ENCODE measurements at regions not wholly inside any gene's neighbourhood (a gene's known extent, or its start where the extent isn't known, plus 50 kb on each side); places are given as distances from the start of the nearest gene placed in this dataset.

DNA sequence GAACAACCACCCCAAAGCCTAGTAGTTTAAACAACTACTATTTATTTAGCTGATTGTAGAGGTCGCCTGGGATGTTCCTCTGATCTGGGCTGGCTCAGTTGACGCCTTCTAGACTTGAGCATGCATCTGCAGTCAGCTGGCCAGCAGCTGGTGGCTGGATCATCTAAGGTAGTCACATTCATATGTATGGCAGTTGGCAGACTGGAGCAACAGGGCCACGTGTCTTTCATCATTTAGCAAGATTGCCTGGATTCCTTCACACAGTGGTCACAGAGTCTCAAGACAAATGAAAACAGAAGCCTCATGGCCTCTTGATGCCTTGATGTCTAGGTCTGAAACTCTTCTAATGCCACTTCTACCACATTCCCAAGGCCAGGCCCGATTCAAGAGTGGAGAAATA is 220.6 kb upstream of the S100G start:
- TF ChIP-seq, protein P1, sequence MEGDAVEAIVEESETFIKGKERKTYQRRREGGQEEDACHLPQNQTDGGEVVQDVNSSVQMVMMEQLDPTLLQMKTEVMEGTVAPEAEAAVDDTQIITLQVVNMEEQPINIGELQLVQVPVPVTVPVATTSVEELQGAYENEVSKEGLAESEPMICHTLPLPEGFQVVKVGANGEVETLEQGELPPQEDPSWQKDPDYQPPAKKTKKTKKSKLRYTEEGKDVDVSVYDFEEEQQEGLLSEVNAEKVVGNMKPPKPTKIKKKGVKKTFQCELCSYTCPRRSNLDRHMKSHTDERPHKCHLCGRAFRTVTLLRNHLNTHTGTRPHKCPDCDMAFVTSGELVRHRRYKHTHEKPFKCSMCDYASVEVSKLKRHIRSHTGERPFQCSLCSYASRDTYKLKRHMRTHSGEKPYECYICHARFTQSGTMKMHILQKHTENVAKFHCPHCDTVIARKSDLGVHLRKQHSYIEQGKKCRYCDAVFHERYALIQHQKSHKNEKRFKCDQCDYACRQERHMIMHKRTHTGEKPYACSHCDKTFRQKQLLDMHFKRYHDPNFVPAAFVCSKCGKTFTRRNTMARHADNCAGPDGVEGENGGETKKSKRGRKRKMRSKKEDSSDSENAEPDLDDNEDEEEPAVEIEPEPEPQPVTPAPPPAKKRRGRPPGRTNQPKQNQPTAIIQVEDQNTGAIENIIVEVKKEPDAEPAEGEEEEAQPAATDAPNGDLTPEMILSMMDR (IDR thresholded peaks at IDR 0.05; ENCODE audit: low read depth, low read length): no peak
- TF ChIP-seq EZH2phosphoT487 (IDR thresholded peaks at IDR 0.05; ENCODE audit: low read depth): no peak

Data from OCI-LY3 (cell line).